Nephron progenitor cell (in vitro differentiated cells): ENCODE measurements at regions not wholly inside any gene's neighbourhood (a gene's known extent, or its start where the extent isn't known, plus 50 kb on each side); places are given as distances from the start of the nearest gene placed in this dataset.

ENCODE experiments used
- DNase-seq: peaks from one replicate; pipeline ENCODE4 v3.0.0; 2021
- H3K27ac Mint-ChIP-seq: 2 replicates; pipeline ENCODE4 v1.8.0; 2021; ENCODE audit warnings: mild to moderate bottlenecking, moderate library complexity, mixed read lengths
- H3K27me3 Mint-ChIP-seq: 2 replicates; pipeline ENCODE4 v1.8.0; 2021; ENCODE audit warnings: mild to moderate bottlenecking, low read depth, mixed read lengths; ENCODE audit not compliant: poor library complexity
- H3K36me3 Mint-ChIP-seq: 2 replicates; pipeline ENCODE4 v1.8.0; 2021; ENCODE audit warnings: low read depth, mixed read lengths
- H3K4me1 Mint-ChIP-seq: 2 replicates; pipeline ENCODE4 v1.8.0; 2021; ENCODE audit warnings: mixed read lengths
- H3K4me3 Mint-ChIP-seq: 2 replicates; pipeline ENCODE4 v1.8.0; 2021; ENCODE audit warnings: mild to moderate bottlenecking, moderate library complexity, mixed read lengths
- H3K9me3 Mint-ChIP-seq: 2 replicates; pipeline ENCODE4 v1.8.0; 2021; ENCODE audit warnings: mild to moderate bottlenecking, moderate library complexity, mixed read lengths
- CTCF ChIP-seq: fragments of 200-600 bp; sonication (generic); IDR thresholded peaks from 2 replicates; pipeline ENCODE4 v1.5.0; 2021; ENCODE audit warnings: antibody characterized with exemption

- no peak for DNase-seq
- H3K9me3 Mint-ChIP-seq, result no peaks in the 10 kb centered on the region
- H3K4me3 Mint-ChIP-seq, result no peak overlapping the region
- H3K27me3 Mint-ChIP-seq, result peaks cover 4% of the 10 kb centered on the region
- TF ChIP-seq CTCF, result no peak
- H3K36me3 Mint-ChIP-seq, result no peaks in the 10 kb centered on the region
- H3K4me1 Mint-ChIP-seq, result peaks cover 68% of the 10 kb centered on the region
- no peak overlapping the region for H3K27ac Mint-ChIP-seq
Observed at GRCh38 chr2:200216310-200216709, 90.2 kb upstream of the SPATS2L start.

GRCh38 chr2:200217320-200217719, 89.2 kb upstream of the SPATS2L start:
- no peak for TF ChIP-seq CTCF
- peaks cover 63% of the 10 kb centered on the region for H3K4me1 Mint-ChIP-seq

GRCh38 chr2:200218645-200219044, 87.8 kb upstream of the SPATS2L start:
- TF ChIP-seq CTCF, result no peak
- Mint-ChIP-seq H3K4me1 (peaks cover 51% of the 10 kb centered on the region), H3K4me3 (no peak overlapping the region), H3K36me3 (no peaks in the 10 kb centered on the region), H3K9me3 (no peaks in the 10 kb centered on the region), H3K27ac (no peak overlapping the region), H3K27me3 (peaks cover 4% of the 10 kb centered on the region)
- no peak for DNase-seq

More at GRCh38 chr2:200217320-200217719, 89.2 kb upstream of the SPATS2L start:
- H3K27ac Mint-ChIP-seq, result no peak overlapping the region
- H3K4me3 Mint-ChIP-seq, result no peak overlapping the region
- H3K27me3 Mint-ChIP-seq, result peaks cover 4% of the 10 kb centered on the region
- no peak for DNase-seq
- H3K9me3 Mint-ChIP-seq, result no peaks in the 10 kb centered on the region
- H3K36me3 Mint-ChIP-seq, result no peaks in the 10 kb centered on the region

- Mint-ChIP-seq H3K27ac (no peak overlapping the region), H3K36me3 (no peaks in the 10 kb centered on the region), H3K4me3 (no peak overlapping the region), H3K27me3 (peaks cover 2% of the 10 kb centered on the region), H3K4me1 (peaks cover 42% of the 10 kb centered on the region), H3K9me3 (no peaks in the 10 kb centered on the region)
- no peak for DNase-seq
- no peak for TF ChIP-seq CTCF
Observed at GRCh38 chr2:200219309-200220113, 87.0 kb upstream of the SPATS2L start.

GRCh38 chr2:200220251-200220650, 86.2 kb upstream of the SPATS2L start:
- no peaks in the 10 kb centered on the region for H3K27me3 Mint-ChIP-seq
- TF ChIP-seq CTCF, result no peak
- no peaks in the 10 kb centered on the region for H3K9me3 Mint-ChIP-seq
- no peak for DNase-seq
- H3K4me1 Mint-ChIP-seq, result peaks cover 36% of the 10 kb centered on the region
- no peak overlapping the region for H3K4me3 Mint-ChIP-seq
- H3K36me3 Mint-ChIP-seq, result no peaks in the 10 kb centered on the region
- H3K27ac Mint-ChIP-seq, result peak overlapping the region; percentile 68
